ENCODE measurements at regions not wholly inside any gene's neighbourhood (a gene's known extent, or its start where the extent isn't known, plus 50 kb on each side); places are given as distances from the start of the nearest gene placed in this dataset.

DNA sequence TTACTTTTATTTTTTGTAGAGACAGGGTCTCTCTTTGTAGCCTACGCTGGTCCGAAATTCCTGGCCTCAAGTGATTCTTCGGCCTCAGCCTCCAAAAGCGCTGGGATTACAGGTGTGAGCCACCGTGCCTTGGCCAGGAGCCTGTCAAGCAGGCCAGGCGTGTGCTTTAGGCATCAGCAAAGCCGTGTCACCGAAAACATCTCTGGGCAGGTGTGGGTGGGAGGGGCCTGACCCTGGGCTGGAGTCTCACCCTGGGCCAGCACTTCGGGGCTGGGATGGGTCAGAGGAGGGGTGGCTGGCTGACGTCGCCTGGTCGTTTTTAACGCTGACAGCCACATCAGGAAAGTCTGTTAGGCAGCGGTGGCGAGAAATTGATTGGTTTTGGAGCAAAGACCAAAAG lies 80.9 kb downstream of the UNCX start:
- Histone ChIP-seq H3K4me3 (no peak overlapping the region), H3K36me3 (no peaks in the 10 kb centered on the region), H3K9me3 (no peaks in the 10 kb centered on the region), H3K27me3 (no peaks in the 10 kb centered on the region)
- DNase-seq: no peak

DNA sequence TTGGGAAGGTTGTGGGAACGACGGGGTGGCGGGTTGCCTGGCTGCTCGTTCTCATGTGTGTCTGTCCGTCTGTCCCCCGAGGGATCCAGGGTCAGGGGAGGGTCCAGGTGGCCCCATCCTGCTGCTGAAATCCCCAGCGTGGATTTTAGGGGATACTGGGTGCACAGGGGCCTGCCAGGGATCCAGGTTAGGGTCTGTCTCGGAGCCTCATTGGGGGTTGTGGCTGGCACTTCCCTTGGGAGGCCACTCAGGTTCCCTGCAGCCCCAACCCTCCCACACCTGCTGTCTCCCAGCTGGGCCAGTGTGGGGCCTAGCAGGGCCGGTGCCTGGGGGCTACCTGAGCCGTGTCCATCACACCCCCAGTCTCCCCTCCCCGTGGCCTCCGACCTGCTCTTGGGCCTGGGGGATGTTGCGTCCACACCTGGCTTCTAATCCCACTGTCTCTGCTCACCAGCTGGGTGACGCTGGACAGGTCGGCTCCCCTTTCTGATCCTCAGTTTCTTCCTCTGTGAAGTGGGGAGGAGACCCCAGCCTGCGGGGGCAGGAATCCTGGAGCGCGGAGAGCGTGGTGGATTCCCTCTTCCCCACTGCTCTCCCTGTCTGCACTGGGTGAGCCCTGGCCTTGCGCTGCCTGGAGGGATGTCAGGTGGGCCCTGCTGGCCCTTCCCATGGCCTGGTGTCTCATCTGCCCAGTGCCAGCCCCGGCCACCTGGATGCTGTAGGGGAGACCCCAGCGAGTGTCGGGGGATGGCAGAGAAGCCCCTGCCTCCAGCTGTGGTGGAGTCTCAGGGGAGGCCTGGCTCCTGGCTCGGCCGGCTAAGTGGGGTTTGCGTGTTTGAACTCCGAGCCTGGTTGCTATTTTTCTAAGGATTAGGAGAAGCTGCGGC lies 81.6 kb downstream of the UNCX start:
- no peak for DNase-seq
- H3K36me3 ChIP-seq: no peaks in the 10 kb centered on the region
- no peak overlapping the region for H3K4me3 ChIP-seq
- H3K9me3 ChIP-seq: no peaks in the 10 kb centered on the region
- H3K27me3 ChIP-seq: no peaks in the 10 kb centered on the region

DNA sequence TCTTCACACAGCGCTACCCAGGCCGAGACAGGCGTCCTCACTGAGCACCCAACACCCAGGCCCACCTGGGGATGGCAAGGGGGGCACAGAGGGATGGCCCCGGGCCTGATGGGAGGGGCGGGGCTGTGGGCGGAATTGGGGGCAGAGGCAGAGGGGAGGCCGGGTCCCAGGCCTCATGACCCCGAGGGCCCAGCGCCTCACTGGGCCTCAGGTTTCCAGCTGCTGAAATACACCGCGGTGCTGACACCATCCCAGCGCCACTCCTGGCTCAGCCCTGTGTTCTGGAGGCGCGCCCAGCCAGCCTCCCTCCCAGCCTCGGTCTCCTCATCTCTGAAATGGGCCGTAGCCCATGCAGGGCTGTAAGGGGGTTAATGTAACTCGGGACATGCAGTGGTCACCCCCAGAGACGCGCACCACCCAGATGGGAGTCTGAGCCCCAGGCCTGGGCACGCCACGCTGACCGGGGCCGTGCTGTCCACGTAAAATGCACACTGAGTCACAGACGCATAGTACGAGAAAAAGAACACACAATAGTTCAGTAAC lies 82.3 kb downstream of the UNCX start:
- no peaks in the 10 kb centered on the region for H3K36me3 ChIP-seq
- H3K4me3 ChIP-seq: no peak overlapping the region
- H3K9me3 ChIP-seq: no peaks in the 10 kb centered on the region
- DNase-seq: no peak
- no peaks in the 10 kb centered on the region for H3K27me3 ChIP-seq

DNA sequence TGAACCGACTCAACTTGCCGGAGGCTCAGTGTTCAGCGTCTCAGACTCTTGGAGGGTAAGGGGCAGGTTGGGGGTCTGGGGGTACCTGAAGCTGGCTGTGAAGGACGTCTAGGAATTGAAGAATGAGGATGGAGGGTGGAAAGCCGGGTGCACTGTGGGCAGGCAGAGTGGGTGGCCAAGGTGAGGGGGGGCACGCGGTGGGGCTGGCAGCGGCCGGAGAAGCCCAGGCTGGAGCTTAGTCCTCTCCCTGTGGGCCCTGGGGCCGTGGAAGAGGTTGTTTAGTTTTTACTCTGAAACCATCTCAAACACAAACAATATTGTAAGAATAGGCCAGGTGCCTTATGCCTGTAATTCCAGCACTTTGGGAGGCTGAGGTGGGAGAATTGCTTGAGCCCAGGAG lies 83.4 kb downstream of the UNCX start:
- DNase-seq: no peak
- Histone ChIP-seq H3K36me3 (no peaks in the 10 kb centered on the region), H3K4me3 (no peak overlapping the region), H3K9me3 (no peaks in the 10 kb centered on the region), H3K27me3 (no peaks in the 10 kb centered on the region)

DNA sequence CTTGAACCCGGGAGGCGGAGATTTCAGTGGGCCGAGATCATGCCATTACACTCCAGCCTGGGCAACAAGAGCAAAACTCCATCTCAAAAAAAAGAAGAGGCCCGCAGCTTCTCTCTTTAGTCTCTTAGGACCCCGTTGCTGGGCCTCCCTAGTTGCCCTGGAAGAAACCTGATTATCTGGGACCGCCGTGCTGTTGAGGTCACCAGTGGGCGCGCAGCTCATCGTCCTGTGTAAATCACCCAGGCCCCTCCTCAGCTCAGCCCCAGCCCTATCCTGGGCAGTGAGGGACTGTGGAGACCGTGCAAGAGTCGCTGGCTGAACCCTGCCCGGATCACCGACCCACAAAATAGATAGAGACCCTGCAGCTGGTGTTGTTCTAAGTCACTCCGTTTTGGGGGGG lies 85.0 kb downstream of the UNCX start:
- no peak for DNase-seq
- no peak overlapping the region for H3K4me3 ChIP-seq
- no peaks in the 10 kb centered on the region for H3K36me3 ChIP-seq

DNA sequence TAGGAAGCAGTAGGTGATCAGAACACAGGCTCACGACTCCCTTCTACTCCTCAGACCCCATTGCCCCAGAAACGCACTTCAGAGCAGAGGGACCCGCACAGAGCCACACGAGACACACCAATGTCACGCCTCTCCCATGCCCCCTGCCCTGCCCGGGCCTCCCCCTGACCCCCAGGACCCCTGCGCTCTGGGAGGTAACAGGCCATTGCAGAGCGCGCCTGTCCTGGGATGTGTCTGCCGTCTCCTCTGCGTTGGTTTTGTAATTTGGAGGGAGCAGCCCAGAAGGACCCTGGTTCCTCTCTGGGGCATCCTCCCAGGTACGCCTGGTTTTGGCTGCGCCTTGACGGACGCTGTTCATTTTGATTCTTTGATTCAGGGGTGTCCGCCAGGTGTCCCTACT lies 85.4 kb downstream of the UNCX start:
- no peaks in the 10 kb centered on the region for H3K27me3 ChIP-seq

More for the DNA sequence above, 85.0 kb downstream of the UNCX start:
- Histone ChIP-seq H3K27me3 (no peaks in the 10 kb centered on the region), H3K9me3 (no peaks in the 10 kb centered on the region)

DNA sequence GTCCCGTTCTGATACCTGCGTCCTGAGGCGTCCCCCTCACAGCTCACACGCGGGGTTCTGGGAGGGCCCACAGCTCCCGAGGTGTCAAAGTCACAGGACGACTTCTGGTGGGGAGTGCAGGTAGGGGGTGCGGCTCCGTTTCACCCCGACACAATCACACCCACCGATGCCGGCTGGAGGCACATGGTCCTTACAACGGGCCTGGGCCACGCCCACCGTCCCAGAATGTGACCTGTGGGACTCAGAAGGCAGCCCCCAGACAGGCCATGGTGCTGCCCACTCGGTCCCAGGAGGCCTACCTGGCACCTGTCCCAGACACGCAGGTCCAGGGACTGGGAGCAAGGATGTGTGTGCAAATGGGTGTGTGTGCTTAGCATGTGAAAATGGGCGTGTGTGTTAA lies 86.0 kb downstream of the UNCX start:
- H3K36me3 ChIP-seq: no peaks in the 10 kb centered on the region
- no peak for DNase-seq
- no peaks in the 10 kb centered on the region for H3K9me3 ChIP-seq
- H3K27me3 ChIP-seq: no peaks in the 10 kb centered on the region
- no peak overlapping the region for H3K4me3 ChIP-seq

More for the DNA sequence above, 85.4 kb downstream of the UNCX start:
- H3K4me3 ChIP-seq: no peak overlapping the region
- H3K36me3 ChIP-seq: no peaks in the 10 kb centered on the region
- DNase-seq: no peak
- H3K9me3 ChIP-seq: no peaks in the 10 kb centered on the region

DNA sequence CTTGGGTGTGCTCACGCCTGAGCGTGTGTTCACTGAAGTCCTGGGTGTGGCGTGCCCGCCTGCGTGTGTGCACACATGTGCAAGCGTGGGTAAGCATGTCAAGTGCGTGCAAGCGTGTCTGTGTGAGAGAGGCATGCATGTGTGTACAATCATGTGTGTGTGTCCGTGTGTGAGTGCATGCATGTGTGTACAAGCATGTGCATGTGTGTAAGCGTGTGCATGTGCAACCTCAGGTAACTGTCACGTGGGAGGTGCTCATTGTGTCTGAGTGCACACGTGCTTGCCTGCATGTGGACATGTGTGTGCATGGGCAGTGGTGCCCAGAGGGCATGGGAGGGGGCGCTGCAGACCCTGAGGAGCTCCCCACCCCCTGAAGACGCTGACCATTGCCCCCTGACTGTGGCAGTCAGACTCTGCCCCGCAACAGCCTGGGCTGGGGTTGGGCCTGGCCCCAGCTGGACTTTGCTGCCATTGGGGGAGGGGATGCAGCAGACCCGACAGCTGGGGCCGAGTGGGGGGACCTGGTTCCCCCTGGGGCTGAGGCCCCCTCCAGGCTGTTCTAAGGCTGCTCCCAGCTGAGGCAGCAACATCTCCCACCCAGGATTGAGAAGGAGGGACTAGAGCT lies 88.1 kb downstream of the UNCX start:
- no peaks in the 10 kb centered on the region for H3K27me3 ChIP-seq
- H3K9me3 ChIP-seq: no peaks in the 10 kb centered on the region

DNA sequence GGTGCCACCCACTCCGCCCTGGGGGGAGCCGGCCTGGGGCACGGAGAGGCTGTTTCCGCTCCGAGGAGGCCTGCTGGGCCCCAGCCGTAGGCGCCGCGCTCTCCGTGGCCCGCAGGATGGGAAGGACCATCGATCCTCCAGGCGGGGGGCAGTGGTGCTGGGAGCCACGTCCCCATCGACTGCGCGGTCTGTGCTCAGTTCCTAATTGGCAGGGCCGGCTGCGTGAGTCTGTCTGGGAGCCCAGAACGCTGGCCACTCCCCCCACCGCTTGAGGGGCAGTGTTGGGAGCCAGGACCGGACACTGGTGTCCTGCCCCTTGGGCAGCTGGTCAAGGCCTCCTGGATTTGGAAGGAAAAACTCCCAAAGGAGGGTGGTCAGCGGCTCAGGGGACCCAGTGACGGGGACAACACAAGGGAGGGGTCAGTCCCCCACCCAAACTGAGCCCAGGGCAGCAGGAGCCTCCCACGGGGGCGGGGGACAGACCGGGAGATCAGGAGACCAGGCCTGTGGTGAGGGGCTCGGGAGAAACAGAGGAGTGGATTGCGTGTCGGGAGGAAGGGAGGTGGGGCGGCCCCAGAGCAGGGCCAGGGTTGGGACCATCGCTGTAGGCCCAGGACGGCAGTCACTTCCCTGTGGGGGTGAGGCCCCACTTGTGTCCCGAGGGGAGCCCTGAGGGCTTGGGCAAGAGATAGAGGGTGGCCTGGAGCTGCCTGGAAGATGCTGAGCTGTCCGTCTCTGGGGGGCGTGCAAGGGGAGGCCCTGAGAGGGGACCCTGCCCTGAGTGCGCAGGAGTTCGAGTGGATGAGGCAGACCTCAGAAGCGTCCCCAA lies 89.0 kb downstream of the UNCX start:
- Histone ChIP-seq H3K4me3 (no peak overlapping the region), H3K27me3 (no peaks in the 10 kb centered on the region), H3K36me3 (no peaks in the 10 kb centered on the region), H3K9me3 (no peaks in the 10 kb centered on the region)
- DNase-seq: no peak

More for the DNA sequence above, 88.1 kb downstream of the UNCX start:
- no peak for DNase-seq
- Histone ChIP-seq H3K4me3 (no peak overlapping the region), H3K36me3 (no peaks in the 10 kb centered on the region)

DNA sequence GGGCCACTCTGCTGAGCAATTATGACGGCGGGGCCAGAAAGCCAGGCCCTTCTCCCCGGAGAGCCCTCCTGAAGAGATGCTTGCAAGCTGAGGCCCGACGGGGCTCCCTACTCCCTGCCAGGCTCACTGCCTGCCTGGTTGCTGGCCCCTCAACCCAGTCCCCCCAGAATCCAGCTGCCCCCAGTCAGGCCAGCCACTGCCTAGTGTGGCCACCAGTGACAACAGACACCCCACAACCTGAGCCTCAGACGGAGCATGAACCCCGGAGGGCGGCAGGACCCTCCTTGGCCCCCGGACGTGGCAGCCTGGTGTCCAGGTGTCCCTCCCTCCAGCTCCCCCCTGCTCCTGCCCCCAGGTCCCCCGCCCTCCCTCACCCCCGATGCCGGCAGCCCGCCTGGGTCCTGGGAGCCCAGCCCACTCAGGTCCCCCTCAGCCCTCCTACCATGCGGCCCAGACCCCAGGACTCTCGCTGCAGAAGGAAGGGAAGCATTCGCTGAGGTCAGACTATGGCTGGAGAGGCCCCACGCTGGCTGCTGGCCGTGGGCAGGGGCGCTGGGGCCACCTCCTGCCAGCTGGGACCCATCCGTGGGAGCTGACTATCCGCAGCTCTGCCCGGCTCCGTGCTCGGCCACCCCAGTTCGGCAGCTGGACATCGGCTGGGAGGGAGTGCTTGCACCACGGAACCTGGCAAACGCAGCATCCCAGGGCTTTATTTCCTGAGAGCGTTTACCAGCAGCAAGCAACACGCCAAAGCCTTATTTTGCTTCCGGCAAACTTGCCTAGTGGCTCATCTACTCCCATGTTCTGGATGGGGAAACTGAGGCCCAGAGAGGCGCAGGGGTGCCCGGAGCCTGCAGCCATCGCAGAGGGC lies 89.8 kb downstream of the UNCX start:
- no peak for DNase-seq
- Histone ChIP-seq H3K36me3 (no peaks in the 10 kb centered on the region), H3K27me3 (no peaks in the 10 kb centered on the region), H3K9me3 (no peaks in the 10 kb centered on the region), H3K4me3 (no peak overlapping the region)

DNA sequence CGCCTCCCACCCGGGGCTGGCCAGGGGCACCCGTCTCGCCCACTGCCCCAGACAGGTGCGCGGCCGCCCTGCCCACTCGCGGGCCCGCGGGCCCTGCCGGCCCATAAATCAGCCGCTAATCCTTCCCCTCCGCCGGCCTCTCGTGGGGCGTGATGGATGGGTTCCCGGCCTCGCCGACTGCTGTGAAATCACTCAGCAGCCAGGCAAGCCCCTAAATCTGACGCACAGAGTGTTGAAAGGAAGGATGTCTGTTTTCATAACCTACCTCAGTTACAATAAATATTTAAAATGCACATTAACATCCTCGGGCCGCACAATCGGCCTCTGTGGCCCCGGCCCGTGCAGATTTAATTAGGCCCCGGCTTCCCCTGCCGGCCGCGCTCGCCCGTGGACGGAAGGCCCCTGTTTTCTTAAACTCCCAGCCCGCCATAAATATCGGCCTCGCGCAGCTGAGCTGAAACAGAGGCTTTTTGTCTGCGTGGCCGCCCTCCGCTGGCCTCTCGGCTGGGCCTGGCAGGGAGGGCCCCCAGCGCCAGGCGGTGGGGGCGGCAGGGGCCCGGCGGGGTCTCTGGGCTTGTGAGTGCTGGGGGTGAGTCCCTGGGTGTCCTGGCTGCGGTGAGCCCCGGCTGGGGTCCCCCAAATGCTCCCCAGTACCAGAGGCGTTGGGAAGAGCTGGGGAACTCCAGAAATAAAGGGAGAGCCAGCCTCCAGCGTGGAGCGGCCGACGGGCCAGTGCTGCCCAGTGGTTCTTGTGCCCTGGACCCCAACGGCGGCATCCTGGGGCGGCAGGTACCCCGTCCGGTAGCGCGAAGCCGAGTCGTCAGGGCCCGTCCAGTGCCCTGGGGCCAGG lies 90.7 kb downstream of the UNCX start:
- no peak overlapping the region for H3K4me3 ChIP-seq
- no peak for DNase-seq
- no peaks in the 10 kb centered on the region for H3K36me3 ChIP-seq
- no peaks in the 10 kb centered on the region for H3K27me3 ChIP-seq
- H3K9me3 ChIP-seq: no peaks in the 10 kb centered on the region

DNA sequence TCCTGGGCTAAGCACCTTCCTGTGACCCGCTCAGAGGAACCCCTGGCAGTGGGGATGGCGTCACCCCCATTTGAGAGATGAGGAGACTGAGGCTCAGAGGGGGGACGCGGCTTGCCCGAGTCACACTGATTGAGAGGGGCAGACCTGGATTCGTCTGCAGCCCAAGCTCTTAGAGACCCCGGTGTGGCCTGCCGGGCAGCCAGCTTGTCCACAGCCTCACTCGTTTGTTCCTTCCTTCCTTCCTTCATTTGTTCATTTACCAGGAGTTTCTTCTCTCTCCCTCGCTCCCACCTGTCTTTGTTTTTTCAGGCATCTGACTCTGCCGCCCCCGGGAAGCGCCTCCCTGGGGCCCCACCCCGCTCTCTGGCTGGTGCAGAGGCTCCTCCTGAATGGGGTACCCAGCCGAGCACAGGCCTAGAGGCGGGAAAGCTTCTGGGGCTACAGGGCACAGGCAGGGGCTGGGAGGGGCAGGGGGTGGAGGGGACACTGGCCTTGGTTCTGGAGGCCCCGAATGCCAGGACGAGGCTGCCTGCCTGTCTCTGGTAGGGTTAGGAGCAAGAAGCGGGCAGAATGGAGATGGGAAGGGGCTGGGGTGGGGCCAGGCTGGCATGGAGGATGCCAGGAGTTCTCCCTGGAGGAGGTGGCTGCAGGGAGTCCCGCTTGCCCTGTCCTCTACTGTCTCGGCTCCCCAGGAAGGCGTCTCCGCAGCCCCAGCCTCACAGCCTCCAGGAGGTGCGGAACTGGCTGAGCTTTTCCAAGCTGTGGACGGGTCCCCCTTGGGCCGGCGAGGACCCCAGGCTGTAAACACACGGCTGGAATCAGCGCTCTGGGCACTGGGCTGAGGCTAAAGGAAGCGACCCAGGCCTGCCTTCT lies 91.6 kb downstream of the UNCX start:
- Histone ChIP-seq H3K9me3 (no peaks in the 10 kb centered on the region), H3K4me3 (no peak overlapping the region), H3K27me3 (no peaks in the 10 kb centered on the region), H3K36me3 (no peaks in the 10 kb centered on the region)
- DNase-seq: no peak

DNA sequence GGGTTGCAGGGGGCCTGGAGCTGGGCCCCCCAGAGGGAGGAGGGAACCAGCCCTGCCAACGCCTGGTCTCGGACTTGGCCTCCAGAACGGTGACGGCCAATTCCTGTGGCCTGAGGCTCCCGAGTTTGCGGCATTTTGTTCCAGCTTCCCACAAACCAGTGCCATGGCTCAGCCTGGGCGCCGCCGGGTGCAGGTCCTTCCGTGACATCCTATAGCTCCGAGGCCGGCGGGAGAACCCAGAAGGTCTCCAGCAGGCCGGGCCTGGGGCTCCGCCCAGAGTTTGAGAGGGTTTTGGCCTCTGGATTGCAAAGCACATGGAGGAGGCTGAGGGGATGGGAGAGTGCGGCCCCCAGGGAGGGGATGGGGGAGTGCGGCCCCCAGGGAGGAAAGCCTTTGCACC lies 92.6 kb downstream of the UNCX start:
- Histone ChIP-seq H3K36me3 (no peaks in the 10 kb centered on the region), H3K27me3 (no peaks in the 10 kb centered on the region), H3K9me3 (no peaks in the 10 kb centered on the region), H3K4me3 (no peak overlapping the region)
- no peak for DNase-seq

DNA sequence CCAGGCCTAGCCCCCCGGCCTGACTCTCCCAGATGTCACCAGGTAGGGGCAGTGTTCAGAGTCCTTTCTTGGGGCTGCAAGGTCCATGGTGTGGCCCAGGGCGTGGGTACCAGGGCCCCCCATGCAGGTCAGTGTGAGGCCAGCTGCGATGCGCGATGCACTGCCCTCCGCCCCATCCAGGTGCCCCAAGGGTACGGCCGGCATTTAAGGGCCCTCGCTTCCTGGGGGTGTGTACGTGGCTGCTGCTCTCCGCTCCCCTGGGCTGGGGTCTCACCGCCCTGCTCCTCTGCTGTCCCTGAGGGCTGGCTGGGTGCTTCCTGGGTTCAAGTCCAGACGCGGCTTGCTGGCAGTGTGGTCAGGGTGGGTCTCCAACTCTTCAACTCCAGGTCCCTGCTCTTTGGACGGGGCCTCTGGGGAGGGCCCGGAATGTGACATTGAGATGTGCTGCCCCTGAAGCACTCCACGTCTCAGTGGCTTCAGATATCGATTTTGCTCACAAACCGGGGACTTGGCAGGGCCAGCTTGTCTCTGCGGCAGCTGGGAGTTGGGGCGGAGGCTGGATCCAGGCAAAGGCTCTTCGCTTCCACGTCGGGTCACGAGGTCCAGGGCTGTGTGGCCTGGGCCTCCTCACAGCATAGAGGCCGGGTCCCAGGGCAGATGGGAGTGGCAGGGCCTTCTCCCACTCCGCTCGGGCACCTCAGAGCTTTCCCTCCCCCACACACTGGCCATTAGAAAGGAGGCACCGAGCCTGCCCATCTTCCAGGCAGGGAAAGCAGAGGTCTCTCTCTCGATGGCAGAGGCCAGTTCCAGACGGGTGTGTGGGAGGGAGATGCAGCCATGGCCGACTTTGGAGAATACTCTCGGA lies 93.2 kb downstream of the UNCX start:
- H3K9me3 ChIP-seq: no peaks in the 10 kb centered on the region
- H3K27me3 ChIP-seq: no peaks in the 10 kb centered on the region
- no peak overlapping the region for H3K4me3 ChIP-seq
- DNase-seq: no peak
- no peaks in the 10 kb centered on the region for H3K36me3 ChIP-seq

All from MG63 (cell line).